Gastroesophageal sphincter (tissue), 3 donors: ENCODE measurements at regions not wholly inside any gene's neighbourhood (a gene's known extent, or its start where the extent isn't known, plus 50 kb on each side); places are given as distances from the start of the nearest gene placed in this dataset.

ENCODE experiments used
- CTCF ChIP-seq, 4 experiments: fragments of 200-600 bp in 2 of 4; fragments of 450-650 bp in 2 of 4; sonication (generic) in 1 of 4; IDR thresholded peaks; one replicate each; pipeline ENCODE4 v1.5.1; 2017 to 2019; ENCODE audit warnings: antibody characterized with exemption in 4 of 4, mild to moderate bottlenecking in 2 of 4, moderate library complexity in 2 of 4
- EP300 ChIP-seq: sonication (generic); formaldehyde crosslinking; IDR thresholded peaks from one replicate; pipeline ENCODE4 v1.6.1; 2017; ENCODE audit warnings: antibody characterized with exemption, mild to moderate bottlenecking
- POLR2A ChIP-seq, 2 donors: fragments of 450-650 bp; IDR thresholded peaks; one replicate each; pipeline ENCODE4 v1.6.1; 2017; ENCODE audit warnings: antibody characterized with exemption in 2 of 2, mild to moderate bottlenecking in 2 of 2, moderate library complexity in 1 of 2
- POLR2AphosphoS5 ChIP-seq: sonication (generic); formaldehyde crosslinking; IDR thresholded peaks from one replicate; pipeline ENCODE4 v1.6.1; 2017; ENCODE audit warnings: antibody characterized with exemption

GRCh38 chr13:73292127-73292526 is 233.3 kb downstream of the KLF5 start:
- TF ChIP-seq POLR2A (IDR thresholded peaks at IDR 0.05) (no peak), CTCF (IDR thresholded peaks at IDR 0.05) (no peak), POLR2AphosphoS5 (no peak), EP300 (no peak)
